GM12878 (cell line): ENCODE measurements at regions not wholly inside any gene's neighbourhood (a gene's known extent, or its start where the extent isn't known, plus 50 kb on each side); places are given as distances from the start of the nearest gene placed in this dataset.

ENCODE experiments used
- ATAC-seq: fragments of 200-7000 bp; cut with Tn5 transposase; 3 replicates; pipeline ENCODE4 v1.9.1; 2020; ENCODE audit warnings: mild to moderate bottlenecking, moderate library complexity
- BruUV-seq: library from RNA; stranded (reverse); fragments of 400-500 nt; replicated peaks from 2 replicates; lab custom pipeline; 2021; lab: Mats Ljungman, UMichigan
- CTCF ChIA-PET: fragments of 300-600 bp; sonication (Branson Sonifier 250); formaldehyde crosslinking; extraction: SDS; loops from one replicate; lab custom pipeline; 2021; ENCODE audit warnings: inconsistent platforms; lab: Yijun Ruan, JAX
- POLR2A ChIA-PET: fragments of 350-600 bp; formaldehyde crosslinking; extraction: SDS; loops from one replicate; lab custom pipeline; 2021; ENCODE audit warnings: inconsistent platforms; lab: Charles Lee
- RAD21 ChIA-PET: fragments of 300-600 bp; sonication (Branson Sonifier 250); formaldehyde crosslinking; loops from one replicate; lab custom pipeline; 2023; ENCODE audit warnings: antibody characterized with exemption; ENCODE audit not compliant: unreplicated experiment; lab: Charles Lee
- SMC1A ChIA-PET: fragments of 300-600 bp; sonication (Branson Sonifier 250); formaldehyde crosslinking; loops from one replicate; lab custom pipeline; 2023; ENCODE audit not compliant: unreplicated experiment, uncharacterized antibody; lab: Charles Lee
- DNase-seq: peaks from one replicate; pipeline ENCODE4 v3.0.0-alpha.2; 2011; ENCODE audit warnings: low read depth, low spot score
- FAIRE-seq: peaks from 3 replicates; lab custom pipeline; 2011; peaks lifted over from hg19 to GRCh38; lab: Jason Lieb, UNC
- H2AFZ ChIP-seq: 2 replicates; pipeline ENCODE4 v1.6.0; 2011; ENCODE audit warnings: low read depth, low read length, control low read depth; ENCODE audit not compliant: control insufficient read depth
- H3K27ac ChIP-seq: 2 replicates; pipeline ENCODE4 v1.5.1; 2011; ENCODE audit warnings: control low read depth; ENCODE audit not compliant: control insufficient read depth, insufficient read depth
- H3K27me3 ChIP-seq, 2 experiments: replicated peaks in 1 of 2; 2 replicates each; pipeline versions ENCODE4 v1.6.0 to v1.6.1; 2011; ENCODE audit warnings: low read length in 1 of 2; ENCODE audit not compliant: control insufficient read depth in 2 of 2, insufficient read depth in 2 of 2
- H3K36me3 ChIP-seq, 2 experiments: 2 replicates each; pipeline ENCODE4 v1.5.1; 2011; ENCODE audit warnings: low read length in 1 of 2; ENCODE audit not compliant: control insufficient read depth in 2 of 2, insufficient read depth in 2 of 2
- H3K4me1 ChIP-seq: 2 replicates; pipeline ENCODE4 v1.6.1; 2011; ENCODE audit warnings: mild to moderate bottlenecking, low read length, moderate library complexity, mixed read lengths; ENCODE audit not compliant: control insufficient read depth, insufficient read depth
- H3K4me2 ChIP-seq: 2 replicates; pipeline ENCODE4 v1.6.0; 2011; ENCODE audit warnings: control low read depth; ENCODE audit not compliant: control insufficient read depth, insufficient read depth
- H3K4me3 ChIP-seq: fragments of 200-600 bp; sonication (generic); 2 replicates; pipeline ENCODE4 v1.5.1; 2016
- H3K79me2 ChIP-seq: 2 replicates; pipeline ENCODE4 v1.6.0; 2011; ENCODE audit warnings: low read length; ENCODE audit not compliant: control insufficient read depth, insufficient read depth
- H3K9ac ChIP-seq: 2 replicates; pipeline ENCODE4 v1.8.0; 2011; ENCODE audit warnings: low read length, control low read depth, mixed read lengths; ENCODE audit not compliant: control insufficient read depth, insufficient read depth
- H3K9me3 ChIP-seq: replicated peaks from 3 replicates; pipeline ENCODE4 v1.5.1; 2011; ENCODE audit warnings: mild to moderate bottlenecking, low read length; ENCODE audit not compliant: control insufficient read depth, insufficient read depth
- H4K20me1 ChIP-seq: 2 replicates; pipeline ENCODE4 v1.6.0; 2011; ENCODE audit not compliant: control insufficient read depth, insufficient read depth
- E4F1 ChIP-seq: fragments of 450-650 bp; IDR thresholded peaks from 2 replicates; pipeline ENCODE4 v1.6.1; 2018; ENCODE audit warnings: borderline replicate concordance, mild to moderate bottlenecking; ENCODE audit not compliant: partially characterized antibody
- POLR2AphosphoS2 ChIP-seq: IDR thresholded peaks from 2 replicates; pipeline ENCODE4 v1.6.1; 2011; ENCODE audit warnings: low read depth, mild to moderate bottlenecking, low read length, improper control_type of control experiment, moderate library complexity
- SREBF2 ChIP-seq: IDR thresholded peaks from 2 replicates; pipeline ENCODE4 v1.6.1; 2012; ENCODE audit warnings: mild to moderate bottlenecking, low read length
- WGBS: methylation state at CpG from one replicate; pipeline ENCODE4 v1.1.6; 2016; ENCODE audit warnings: low lambda C conversion rate; ENCODE audit not compliant: insufficient replicate concordance, insufficient coverage; ENCODE audit errors: missing lambda C conversion rate; 5-methylcytosine and 5-hydroxymethylcytosine counted together
- in situ Hi-C: fragments of 300-500 bp; cut with MboI; formaldehyde crosslinking; loops from 9 replicates; pipeline ENCODE4 v1.14.3; 2018; ENCODE audit warnings: mixed read lengths
- intact Hi-C: fragments of 100-400 bp; cut with micrococcal nuclease; formaldehyde crosslinking; loops from one replicate; pipeline ENCODE4 v1.14.2; 2022; ENCODE audit not compliant: unreplicated experiment
- TF ChIP-seq, protein P1 (sequence below): fragments of 150-350 bp; IDR thresholded peaks from 2 replicates; pipeline ENCODE4 v1.6.1; 2014; ENCODE audit warnings: mild to moderate bottlenecking, low read depth, low read length
- TF ChIP-seq, protein P2 (sequence below): fragments of 450-650 bp; IDR thresholded peaks from 2 replicates; pipeline ENCODE4 v1.6.1; 2016; ENCODE audit warnings: mild to moderate bottlenecking

DNA sequence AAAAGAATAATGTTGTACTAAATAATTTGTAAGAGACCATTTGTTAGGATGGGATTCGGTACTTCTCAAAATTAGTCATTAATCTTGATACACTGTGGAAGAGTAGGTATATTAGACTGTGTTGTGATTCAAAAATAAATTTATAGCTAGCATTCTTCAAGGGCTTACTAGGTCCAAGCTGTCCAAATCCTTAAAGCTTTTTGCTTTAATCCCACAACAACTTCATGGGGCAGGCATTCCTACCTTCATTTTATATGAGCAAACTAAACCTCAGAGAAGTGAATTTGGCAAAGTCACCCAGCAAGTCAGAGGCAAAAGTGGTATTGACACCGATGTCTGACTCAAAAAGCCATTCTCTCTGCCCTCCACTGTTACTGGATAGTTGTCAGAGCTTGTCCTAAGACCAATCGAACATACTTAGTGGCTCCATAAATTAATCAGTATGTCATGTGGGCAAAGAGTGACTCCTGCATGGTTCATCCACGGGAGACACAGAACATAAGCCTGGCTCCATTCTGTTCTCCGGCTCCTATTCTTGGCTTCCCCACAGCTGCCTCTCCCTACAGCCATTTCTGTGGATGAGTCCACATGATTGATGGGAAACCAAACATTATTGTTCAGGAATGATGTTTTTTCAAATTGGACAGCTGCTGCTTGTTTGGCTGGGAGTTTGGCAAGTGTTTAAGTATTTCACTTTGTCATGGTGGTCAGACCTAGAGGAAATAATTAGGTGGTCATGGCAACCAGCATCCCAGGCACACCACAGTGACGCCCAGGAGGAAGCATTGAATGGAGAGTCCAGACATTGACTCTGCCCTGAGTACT is 133.4 kb upstream of the FGGY start (continued):
- TF ChIP-seq, protein P1, sequence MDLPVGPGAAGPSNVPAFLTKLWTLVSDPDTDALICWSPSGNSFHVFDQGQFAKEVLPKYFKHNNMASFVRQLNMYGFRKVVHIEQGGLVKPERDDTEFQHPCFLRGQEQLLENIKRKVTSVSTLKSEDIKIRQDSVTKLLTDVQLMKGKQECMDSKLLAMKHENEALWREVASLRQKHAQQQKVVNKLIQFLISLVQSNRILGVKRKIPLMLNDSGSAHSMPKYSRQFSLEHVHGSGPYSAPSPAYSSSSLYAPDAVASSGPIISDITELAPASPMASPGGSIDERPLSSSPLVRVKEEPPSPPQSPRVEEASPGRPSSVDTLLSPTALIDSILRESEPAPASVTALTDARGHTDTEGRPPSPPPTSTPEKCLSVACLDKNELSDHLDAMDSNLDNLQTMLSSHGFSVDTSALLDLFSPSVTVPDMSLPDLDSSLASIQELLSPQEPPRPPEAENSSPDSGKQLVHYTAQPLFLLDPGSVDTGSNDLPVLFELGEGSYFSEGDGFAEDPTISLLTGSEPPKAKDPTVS: no peak
- TF ChIP-seq E4F1 (no peak), POLR2AphosphoS2 (no peak)
- TF ChIP-seq, all 136 proteins: peak for 0

DNA sequence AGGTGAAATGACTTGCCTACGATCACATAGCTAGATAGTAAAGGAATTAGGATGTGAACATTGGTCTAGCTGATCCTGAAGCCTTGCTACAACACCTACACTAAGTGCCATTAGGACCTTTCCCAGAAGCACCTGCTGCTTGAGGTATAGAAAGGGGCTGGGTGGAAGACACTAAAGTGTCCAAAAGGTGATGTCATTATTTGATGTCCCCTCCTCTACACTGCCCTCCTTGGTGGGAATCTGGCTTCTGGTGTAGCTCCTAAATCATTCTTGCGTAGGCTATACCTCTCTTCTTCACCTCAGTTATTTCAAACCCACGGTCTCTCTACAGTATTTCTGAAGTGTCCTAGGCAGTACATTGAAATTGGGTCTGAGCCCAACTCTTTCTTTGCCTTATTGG is 132.5 kb upstream of the FGGY start:
- TF ChIP-seq, protein P2, sequence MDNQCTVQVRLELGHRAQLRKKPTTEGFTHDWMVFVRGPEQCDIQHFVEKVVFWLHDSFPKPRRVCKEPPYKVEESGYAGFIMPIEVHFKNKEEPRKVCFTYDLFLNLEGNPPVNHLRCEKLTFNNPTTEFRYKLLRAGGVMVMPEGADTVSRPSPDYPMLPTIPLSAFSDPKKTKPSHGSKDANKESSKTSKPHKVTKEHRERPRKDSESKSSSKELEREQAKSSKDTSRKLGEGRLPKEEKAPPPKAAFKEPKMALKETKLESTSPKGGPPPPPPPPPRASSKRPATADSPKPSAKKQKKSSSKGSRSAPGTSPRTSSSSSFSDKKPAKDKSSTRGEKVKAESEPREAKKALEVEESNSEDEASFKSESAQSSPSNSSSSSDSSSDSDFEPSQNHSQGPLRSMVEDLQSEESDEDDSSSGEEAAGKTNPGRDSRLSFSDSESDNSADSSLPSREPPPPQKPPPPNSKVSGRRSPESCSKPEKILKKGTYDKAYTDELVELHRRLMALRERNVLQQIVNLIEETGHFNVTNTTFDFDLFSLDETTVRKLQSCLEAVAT: no peak
- TF ChIP-seq SREBF2: no peak
- Histone ChIP-seq H3K9me3 (no peaks in the 10 kb centered on the region; the same call in 2 of the 3 replicates), H3K4me1 (no peaks in the 10 kb centered on the region), H2AFZ (no peak overlapping the region), H3K36me3 (no peaks in the 10 kb centered on the region), H4K20me1 (no peaks in the 10 kb centered on the region), H3K4me3 (no peak overlapping the region), H3K27ac (no peak overlapping the region), H3K4me2 (no peak overlapping the region), H3K9ac (no peak overlapping the region), H3K27me3 (0 out of 4 replicates have a peak, but pooled peaks cover 0 to 2% of the 10 kb centered on the region in 2 experiments), H3K79me2 (no peaks in the 10 kb centered on the region)
- in situ Hi-C loops (no loop called here), intact Hi-C loops (no loop called here)
- no peak for ATAC-seq
- WGBS: 48% methylated on average over 2 of the region's 3 CpGs
- ChIA-PET CTCF (interaction anchor here (1.0 to 1.2 kb wide), 2 partner anchors 13 to 17 kb away, joined by 3 read pairs; no protein-coding TSS in a partner anchor), POLR2A (no interaction called here), RAD21 (interaction anchor here (1.0 kb wide), 1 partner anchor 346 kb away, joined by 3 read pairs; no protein-coding TSS in a partner anchor), SMC1A (interaction anchor here (0.8 kb wide), 1 partner anchor 22 kb away, joined by 3 read pairs; no protein-coding TSS in a partner anchor)
- no peak for FAIRE-seq
- no TSS peak for BruUV-seq
- DNase-seq: no peak
